ENCODE measurements at regions not wholly inside any gene's neighbourhood (a gene's known extent, or its start where the extent isn't known, plus 50 kb on each side); places are given as distances from the start of the nearest gene placed in this dataset.

DNA sequence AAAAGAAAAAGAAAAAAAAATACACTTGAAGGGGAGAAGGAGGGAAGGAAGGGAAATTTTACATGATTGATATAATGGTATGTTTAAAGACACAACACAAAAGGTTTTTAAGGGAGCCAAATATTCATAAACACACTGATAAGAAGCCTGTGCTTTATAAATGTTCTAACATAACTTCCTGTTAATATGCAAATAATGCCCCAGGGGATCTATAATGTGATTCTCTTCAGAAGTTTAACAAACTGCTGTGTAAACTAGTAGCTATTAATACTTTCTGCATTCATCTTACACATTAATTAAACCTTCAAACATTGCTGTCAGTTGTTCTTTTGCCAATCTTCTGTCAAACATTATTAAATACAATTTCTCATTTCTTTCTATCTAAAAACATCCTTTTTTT is 231.6 kb downstream of the TJP1 start:
- no peak overlapping the region for H3K27ac ChIP-seq
- no peak overlapping the region for H3K4me3 ChIP-seq
- TF ChIP-seq, protein P1, sequence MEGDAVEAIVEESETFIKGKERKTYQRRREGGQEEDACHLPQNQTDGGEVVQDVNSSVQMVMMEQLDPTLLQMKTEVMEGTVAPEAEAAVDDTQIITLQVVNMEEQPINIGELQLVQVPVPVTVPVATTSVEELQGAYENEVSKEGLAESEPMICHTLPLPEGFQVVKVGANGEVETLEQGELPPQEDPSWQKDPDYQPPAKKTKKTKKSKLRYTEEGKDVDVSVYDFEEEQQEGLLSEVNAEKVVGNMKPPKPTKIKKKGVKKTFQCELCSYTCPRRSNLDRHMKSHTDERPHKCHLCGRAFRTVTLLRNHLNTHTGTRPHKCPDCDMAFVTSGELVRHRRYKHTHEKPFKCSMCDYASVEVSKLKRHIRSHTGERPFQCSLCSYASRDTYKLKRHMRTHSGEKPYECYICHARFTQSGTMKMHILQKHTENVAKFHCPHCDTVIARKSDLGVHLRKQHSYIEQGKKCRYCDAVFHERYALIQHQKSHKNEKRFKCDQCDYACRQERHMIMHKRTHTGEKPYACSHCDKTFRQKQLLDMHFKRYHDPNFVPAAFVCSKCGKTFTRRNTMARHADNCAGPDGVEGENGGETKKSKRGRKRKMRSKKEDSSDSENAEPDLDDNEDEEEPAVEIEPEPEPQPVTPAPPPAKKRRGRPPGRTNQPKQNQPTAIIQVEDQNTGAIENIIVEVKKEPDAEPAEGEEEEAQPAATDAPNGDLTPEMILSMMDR (IDR thresholded peaks at IDR 0.05), result no peak
- DNase-seq (ENCODE audit: low spot score), result no peak

DNA sequence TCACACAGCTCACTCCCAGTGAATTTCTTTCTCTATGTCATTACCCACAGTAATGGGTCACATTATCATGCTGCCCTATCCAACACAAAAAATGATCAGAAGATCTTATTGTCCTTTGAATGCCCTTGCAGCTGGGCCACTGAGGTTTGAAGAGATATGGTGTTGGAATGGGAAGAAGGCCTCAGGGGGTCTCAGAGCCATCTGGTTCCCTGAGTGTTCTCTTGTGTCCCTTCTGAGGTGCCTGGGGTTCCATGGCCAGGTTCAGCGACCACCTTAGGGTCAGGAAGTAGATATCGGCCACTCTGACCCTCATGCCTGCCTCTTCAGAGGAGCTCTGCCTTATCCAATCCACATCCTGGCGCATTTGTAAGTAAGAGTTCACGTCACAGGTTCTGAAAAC is 232.3 kb downstream of the TJP1 start:
- H3K4me3 ChIP-seq, result no peak overlapping the region
- TF ChIP-seq, protein P1 (IDR thresholded peaks at IDR 0.05), result no peak

DNA sequence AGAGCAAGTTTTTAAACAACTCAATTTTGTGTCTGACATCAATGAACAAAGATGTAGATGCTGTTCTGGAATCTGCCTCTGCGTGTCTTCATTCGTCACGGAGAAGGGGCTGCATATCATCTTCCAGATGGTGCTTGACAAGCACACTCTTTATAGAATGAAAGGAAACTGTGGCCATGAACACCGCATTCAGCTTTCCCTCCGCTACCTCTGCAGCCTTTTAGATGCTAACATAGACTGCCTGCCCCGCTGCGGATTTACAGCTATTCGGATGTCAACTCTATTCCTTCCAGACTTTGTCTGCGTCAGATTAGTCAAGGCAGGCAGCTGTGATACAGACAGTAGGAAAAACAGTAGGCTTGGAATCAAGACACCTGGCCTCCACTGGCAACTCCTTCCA is 232.9 kb downstream of the TJP1 start:
- no peak overlapping the region for H3K4me3 ChIP-seq
- TF ChIP-seq, protein P1 (IDR thresholded peaks at IDR 0.05), result no peak
- DNase-seq (ENCODE audit: low spot score), result no peak
- H3K27ac ChIP-seq, result no peak overlapping the region

More for the DNA sequence above, 232.3 kb downstream of the TJP1 start:
- no peak for DNase-seq (ENCODE audit: low spot score)
- H3K27ac ChIP-seq, result no peak overlapping the region

DNA sequence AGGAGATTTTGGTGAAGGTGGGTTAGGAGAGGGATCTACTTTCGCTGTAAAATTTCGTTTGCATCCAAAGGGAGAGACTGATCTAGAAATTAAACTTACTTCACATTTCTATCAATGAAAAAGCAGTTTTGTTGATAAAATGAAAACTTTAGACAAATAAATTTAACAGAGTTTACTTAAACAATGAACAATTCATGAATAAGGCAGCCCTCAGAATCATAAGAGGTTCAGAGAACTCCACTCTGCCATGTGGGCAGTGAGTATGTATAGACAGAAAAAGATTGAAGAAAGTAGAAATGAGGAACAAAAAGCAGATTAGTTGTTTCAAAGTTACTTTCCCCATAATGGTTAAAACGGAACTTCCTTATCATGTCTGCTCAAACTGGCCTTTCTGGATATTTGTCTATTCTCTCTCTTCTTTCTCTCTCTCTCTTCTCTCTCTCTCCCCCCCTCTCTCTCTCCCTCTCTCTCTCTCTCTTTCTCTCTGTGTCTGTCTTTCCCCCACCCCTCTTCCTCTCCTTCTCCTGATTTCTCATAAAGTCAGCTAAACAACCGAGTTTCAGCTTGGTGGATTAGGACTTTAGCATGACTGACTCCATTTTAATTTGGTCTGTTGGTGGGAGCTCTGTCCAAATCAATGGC is 248.9 kb downstream of the TJP1 start:
- no peak for DNase-seq (ENCODE audit: low spot score)
- no peak overlapping the region for H3K27ac ChIP-seq
- TF ChIP-seq, protein P1 (IDR thresholded peaks at IDR 0.05), result no peak

DNA sequence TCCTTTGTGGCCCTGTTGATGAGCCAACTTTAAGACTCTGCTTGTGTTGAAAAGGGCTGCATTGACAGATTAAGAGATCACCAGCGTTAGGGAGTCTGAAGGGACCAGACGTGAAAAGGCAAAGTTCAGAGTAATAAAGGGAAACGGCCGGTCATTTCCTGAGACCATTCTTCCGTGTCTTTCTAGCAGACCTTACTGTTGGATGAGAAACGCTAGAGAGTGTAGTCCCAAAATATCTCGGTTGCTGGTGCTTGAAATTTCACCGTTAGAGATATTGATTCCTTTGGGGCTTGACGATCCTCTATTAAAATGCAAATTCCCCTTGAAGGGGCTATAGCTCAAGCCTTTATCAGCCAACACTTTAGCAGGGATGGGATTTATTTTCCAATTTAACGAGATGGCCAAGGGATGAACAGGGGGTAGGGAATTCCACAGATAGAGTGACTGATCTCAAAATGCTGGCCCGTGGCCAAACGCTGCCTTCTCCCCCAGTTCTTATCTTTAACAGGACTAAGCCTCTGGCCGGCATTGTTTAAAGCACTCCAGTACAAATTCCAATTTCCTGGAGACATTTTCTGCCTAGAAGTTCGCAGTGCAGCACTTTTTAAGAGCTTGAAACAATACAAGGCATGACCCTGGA is 250.4 kb downstream of the TJP1 start:
- DNase-seq (ENCODE audit: low spot score), result no peak
- H3K4me3 ChIP-seq, result peak overlapping the region; percentile 71
- no peak overlapping the region for H3K27ac ChIP-seq
- TF ChIP-seq, protein P1 (IDR thresholded peaks at IDR 0.05), result no peak

More for the DNA sequence above, 248.9 kb downstream of the TJP1 start:
- no peak overlapping the region for H3K4me3 ChIP-seq

DNA sequence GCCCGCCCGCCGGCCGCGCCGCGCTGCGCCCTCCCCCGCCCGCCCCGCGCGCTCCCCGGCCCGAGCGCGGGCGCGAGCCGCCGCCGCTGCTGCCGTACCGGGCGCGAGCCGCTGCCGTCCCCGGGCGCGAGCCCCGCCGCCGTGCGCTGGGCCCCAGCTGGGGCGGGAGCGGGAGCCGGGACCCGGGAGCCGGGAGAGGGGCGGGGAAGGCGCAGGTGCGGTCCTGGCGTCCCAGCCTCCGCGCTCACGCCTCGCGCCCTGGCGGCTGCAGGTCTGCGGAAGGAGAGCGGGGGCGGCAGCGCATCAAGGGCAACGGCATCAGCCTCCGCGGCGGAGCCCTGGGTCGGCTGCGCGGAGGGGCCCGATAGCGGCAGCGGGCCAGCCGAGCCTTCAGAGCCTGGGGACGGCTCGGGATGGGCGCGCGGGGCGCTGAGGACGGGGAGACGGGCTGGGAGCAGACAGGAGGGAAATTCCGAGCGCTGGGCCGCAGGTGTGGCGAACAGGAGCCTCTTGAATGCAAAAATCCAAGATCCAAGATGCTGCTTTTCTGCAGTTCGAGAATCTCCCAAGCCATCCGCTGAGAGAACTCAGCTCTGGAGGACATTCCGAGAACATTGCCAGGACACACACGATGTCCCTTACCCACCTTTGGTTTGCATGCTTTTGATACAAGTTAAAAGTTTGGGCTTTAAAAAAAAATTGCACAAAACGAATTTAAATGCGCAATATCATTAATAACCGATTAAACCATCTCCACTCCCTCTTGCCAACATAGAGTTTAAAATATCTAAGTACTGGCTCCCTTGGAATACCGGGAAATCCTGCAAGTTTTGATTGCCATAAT is 251.1 kb downstream of the TJP1 start:
- TF ChIP-seq, protein P1 (IDR thresholded peaks at IDR 0.05), result no peak
- H3K4me3 ChIP-seq, result peak overlapping the region; percentile 71
- no peak for DNase-seq (ENCODE audit: low spot score)
- H3K27ac ChIP-seq, result no peak overlapping the region
